HG03565 (cell line): ENCODE measurements at regions not wholly inside any gene's neighbourhood (a gene's known extent, or its start where the extent isn't known, plus 50 kb on each side); places are given as distances from the start of the nearest gene placed in this dataset.
"Not testable (repeated sequence)": the region's sequence is repeated elsewhere in the genome, so short reads cannot be mapped to it uniquely, and the experiment has no call there.

Experiments
- ATAC-seq: cut with Tn5 transposase; IDR thresholded peaks from one replicate; pipeline ENCODE4 v1.9.1; 2021; ENCODE audit warnings: mild to moderate bottlenecking, moderate library complexity; ENCODE audit not compliant: unreplicated experiment

DNA sequence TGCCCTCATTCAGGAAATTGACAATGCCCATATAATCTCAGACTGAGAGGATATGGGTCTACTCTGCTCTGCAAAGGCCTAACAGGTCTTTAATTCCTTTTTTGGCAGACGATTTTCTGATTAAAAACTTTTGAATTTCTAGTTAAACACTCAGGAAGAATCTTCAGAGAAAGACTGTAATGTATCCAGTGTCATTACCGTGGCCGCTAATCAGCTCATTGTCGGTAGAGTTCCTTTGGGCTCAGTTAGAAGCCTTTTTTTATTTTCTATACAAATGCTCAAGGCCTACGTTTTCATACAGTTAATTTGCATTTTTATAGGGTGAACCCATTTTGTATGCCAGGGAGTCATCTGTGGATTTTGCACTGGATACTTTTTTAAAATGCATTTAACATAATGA is 549.9 kb downstream of the RPS29 start:
- no peak for ATAC-seq

- ATAC-seq: no peak
These were observed 553.0 kb downstream of the RPS29 start for GRCh38 chr14:49033131-49033530.

DNA sequence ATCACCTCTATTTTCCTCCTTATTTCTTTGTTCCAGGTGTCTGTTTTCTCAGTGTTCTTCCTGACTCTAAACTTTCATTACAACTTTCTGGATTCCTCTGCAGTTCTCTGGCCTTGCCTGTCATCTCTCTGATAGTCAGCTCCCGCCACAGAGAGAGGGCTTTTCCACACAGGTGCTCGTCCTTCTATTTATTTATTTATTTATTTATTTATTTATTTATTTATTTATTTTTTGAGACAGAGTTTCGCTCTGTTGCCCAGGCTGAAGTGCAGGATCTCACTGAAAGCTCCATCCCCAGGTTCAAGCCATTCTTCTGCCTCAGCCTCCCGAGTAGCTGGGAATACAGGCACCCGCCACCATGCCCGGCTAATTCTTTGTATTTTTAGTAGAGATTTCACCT is 554.5 kb downstream of the RPS29 start:
- not testable (repeated sequence) for ATAC-seq

GRCh38 chr14:49019467-49020115 is 566.6 kb downstream of the RPS29 start:
- ATAC-seq: no peak

DNA sequence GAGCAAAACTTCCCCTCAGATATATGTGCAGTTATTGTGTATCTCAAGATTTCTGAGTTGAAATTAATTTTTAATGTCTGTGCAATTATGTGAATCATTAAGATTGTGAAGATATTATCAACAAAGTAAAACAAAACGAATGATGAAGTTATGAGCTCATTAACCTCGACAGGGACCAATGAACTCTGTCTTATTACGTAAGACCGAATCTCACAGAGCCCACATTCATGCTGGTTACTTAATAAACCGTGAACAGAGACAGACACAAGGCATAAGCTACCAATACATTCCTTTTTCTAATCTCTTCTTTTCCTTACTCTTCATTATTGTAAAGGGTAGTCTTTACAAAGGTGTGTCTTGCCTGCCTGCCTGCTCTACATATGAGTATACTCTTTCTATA is 568.7 kb downstream of the RPS29 start:
- ATAC-seq: no peak

GRCh38 chr14:49016381-49016780 is 569.8 kb downstream of the RPS29 start:
- ATAC-seq: no peak

GRCh38 chr14:49014476-49014875 is 571.7 kb downstream of the RPS29 start:
- no peak for ATAC-seq

DNA sequence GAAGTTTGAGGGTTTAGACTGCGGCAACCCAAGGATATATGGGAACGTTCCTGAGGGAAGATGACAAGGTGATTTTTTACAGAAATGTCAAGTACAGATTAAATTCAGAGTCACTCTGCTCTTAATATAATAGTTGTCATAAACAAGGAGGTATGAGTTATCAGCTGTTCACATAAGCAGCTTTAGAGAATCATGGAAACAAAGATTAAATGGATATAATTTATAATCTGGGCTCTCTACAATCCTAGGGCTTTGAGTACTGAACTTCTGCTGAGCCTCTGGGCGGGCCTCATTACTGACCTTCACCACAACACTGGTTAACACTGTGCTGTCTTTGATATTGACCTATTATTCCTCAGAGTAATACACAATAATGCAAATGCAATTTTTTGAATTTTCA is 577.8 kb downstream of the RPS29 start:
- ATAC-seq: no peak

DNA sequence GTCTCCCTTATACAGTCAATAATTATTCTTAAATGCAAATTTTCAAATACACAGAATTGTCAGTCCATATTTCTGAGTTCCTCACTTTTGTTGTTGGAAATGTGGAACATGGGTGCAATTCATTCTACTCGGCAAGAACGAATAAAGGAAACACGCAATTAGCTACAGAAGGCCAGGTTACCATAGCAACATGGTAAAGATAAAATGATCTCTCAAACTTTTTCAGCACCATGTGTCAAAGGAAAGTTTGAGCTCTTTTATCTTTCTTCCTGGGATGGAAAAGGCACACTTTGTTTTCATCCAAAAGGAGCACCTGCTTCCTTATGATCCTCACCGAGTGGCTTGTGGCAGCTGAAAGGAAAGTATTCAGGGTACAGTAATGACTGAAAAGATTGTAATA is 595.0 kb downstream of the RPS29 start:
- no peak for ATAC-seq

DNA sequence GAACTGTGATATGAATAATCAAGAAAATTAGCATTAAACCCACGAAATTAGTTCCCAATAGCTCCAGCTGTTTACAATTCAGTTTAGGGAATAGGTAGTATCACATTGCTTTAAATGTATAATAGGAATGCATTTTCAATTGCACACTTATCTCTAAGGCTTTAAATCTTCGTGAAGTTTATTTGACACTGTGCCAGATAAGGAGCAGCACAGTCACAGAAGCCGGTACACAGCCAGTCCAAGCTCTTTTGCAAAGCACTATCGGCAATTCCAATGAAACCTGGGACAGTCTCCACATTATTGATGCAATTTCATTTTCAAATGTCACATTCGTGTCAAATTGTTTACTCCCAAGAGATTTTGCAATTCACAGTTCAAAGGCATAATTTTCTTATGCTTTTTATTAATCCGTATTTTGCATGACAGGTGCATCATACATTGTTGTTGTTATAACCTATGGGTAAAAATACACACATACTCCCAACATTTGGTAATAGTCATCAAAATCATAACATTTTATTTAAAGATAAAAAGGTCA is 602.8 kb downstream of the RPS29 start:
- ATAC-seq: no peak

GRCh38 chr14:48974994-48975393 is 611.2 kb downstream of the RPS29 start:
- ATAC-seq: no peak

DNA sequence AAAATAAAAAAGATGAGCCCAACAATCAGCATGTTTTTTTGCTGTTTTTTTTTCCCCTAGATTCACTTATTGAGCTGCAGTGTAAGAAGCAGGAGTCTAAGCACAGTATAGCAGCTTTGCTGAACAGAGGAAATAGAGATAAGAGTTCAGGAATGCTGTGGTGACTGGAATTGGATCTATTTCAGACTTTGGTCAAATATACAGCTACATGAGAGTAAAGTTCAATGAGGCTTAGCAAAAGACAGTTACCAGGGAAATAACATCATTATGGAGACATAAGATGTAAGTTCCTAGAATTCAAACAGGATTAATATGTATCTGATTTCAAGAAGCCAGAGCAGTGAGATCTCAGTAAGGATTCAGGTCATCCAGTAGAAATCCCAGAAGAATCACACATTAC is 613.0 kb downstream of the RPS29 start:
- ATAC-seq: no peak

DNA sequence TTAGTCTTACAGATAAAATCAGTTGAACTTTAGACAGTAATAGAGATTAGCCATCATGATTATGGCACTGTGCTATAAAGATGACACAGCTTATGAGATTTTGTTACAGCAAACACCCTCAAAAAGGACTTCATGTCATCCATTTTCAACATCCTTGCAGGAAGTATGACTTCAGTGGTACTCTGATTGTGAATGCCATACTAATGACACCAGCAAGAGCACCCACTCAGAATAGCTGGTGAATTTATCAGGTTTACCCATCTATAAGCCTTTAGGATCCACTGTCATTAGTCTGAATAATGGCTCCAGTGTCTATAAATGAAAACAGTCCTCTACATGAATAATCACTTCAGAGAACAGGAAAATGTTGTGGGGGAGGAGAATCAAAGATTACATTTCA is 615.2 kb downstream of the RPS29 start:
- no peak for ATAC-seq

DNA sequence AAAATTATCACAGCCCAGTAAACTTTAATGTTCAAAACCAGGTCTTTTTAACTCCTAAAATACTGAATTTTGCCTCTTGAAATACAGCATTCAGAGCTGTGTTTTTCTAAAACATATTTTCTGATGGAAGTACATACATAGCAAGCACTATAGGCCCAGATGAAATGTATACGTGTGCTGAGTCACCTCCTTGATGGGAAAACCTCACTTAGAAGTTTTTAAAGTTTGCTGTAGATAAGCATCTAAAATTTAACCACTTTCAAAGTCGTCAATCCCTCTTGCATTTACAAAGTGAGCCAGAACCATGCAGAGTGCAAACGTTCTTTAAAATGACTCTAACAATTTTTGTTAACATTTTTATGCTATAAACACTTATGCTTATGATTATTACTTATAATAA is 618.8 kb downstream of the RPS29 start:
- ATAC-seq: no peak

GRCh38 chr14:48963231-48963790 is 622.9 kb downstream of the RPS29 start:
- no peak for ATAC-seq

GRCh38 chr14:48957486-48957885 is 628.7 kb downstream of the RPS29 start:
- ATAC-seq: no peak

GRCh38 chr14:48955857-48956256 is 630.3 kb downstream of the RPS29 start:
- ATAC-seq: no peak

DNA sequence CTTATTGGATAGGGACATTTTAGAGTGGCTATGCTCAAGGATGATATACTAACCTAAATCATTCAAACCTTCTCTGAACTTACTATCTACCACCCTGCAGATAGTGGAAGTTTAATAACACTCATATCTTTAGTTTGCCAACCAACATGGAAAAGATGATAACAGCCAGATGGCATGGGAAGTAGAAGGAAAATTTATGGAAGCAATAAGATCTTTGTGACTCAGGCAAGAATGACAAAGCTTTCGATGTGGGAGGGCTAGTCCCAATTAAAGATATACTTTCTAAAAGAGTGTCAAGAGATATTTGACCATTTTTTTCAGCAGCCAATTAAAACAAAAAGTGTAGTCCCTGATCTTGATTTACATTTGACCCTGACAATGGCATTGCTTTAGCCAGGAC is 631.7 kb downstream of the RPS29 start:
- ATAC-seq: no peak

GRCh38 chr14:48944809-48945208 is 641.4 kb downstream of the RPS29 start:
- ATAC-seq: no peak

GRCh38 chr14:48943913-48944312 is 642.3 kb downstream of the RPS29 start:
- ATAC-seq: no peak

DNA sequence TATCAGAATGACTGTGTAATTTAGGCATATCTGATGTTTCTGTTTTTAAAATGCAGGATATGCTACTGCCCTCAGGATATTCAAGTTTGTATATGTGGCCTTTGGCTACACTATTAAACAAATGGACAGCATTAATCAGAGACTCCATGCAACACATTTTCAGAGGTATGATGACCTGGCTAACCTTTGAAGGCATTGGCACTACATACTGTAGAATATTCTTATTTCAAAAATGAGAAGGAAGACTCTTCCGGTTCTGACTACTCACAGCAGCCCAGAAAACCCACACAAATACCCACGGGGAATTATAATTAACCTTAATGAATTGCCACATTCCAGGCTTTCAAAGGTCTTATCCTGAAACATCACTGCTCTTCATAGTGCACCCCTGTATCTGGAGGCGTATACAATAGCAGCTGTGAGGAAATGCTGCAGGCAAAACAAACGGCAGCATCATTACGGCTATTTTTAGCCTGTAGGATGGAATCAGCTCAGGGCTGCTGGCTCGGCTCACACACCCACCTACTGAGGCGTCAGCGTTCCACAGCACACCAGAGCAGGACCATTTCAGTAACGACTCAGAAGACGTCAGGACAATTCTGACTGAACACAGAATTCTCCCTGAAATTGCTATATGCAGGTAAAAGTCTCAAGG is 648.5 kb downstream of the RPS29 start:
- ATAC-seq: no peak

DNA sequence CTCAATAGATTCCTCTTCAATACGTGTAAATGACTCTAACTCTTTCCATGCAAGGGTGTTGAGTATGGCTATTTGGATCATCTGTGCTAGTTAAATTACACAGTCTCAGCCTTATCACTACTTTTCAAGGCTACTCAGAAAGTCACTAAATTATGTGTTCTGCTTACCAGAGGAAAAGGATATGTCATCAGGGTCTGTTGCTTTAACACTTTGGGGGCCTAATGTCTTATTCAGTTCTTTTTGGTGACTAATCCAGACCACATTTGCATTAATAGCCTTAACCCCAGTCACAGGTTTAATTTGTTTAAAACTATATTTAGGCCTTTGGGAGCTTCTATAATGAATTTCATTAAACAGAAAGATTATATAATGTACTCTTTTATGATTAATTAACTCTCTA is 649.3 kb downstream of the RPS29 start:
- ATAC-seq: no peak
